T-helper 1 cell (primary cell): ENCODE measurements at regions not wholly inside any gene's neighbourhood (a gene's known extent, or its start where the extent isn't known, plus 50 kb on each side); places are given as distances from the start of the nearest gene placed in this dataset.
A peak's percentile ranks its signal among the peaks of the same experiment; 100 is the strongest.

Source experiments
- DNase-seq, 5 donors: peaks; one replicate each; pipeline ENCODE4 v3.0.0-alpha.2; 2012 to 2020

DNA sequence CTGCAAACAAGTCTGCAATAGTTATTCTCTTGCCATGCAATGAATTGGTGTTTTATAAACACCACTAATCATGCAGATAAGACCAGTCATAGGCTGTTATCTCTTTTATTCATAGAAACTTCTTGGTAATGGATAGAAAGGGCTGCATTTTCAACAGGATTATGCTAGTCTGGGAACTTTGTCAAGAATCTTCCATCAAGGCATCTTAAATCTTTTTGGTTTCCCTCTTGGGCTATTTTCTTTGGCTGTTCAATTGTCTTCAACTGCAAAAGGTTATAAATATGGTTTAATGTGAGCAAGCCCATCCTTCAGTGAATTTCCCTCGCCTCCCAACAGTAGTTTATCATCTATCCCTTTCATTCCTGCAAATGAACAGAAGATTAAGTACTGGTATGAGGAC is 59.0 kb upstream of the MINAR1 start:
- DNase-seq, result no peak

DNA sequence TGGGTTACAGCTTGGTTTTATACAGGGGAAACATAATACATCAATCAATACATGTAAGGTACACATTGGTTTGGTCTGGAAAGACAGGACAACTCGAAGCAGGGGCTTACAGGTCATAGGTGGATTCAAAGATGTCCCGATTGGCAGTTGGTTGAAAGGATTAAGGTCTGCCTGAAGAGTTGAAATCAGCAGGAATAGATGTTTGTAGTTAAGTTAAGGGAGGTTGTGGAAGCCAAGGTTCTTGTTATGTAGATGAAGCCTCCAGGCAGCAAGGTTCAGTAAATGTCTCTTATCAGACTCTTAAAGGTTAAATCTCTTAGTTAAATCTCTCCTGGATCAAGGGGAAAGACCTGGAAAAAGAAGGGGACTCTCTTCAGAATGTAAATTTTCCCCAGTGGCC is 58.4 kb upstream of the MINAR1 start:
- no peak for DNase-seq

DNA sequence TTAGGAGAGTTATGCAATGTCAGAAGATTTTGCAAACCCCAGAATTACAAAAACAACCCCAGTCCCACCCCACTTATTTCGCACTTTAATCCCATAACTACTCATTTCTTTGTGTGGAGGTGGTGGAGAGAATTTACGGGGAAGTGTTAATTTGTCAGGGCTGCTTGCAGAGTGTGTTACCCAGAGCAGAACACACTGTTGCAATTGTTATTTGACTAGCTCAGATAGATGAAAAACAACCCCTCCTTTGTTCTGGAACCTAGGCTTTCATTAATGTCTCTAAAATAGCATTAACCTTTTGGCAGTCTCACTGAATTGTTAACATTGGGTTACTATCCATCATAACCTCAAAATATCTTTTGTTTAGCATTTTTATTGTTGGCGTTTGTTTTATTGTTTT is 55.8 kb upstream of the MINAR1 start:
- no peak for DNase-seq

DNA sequence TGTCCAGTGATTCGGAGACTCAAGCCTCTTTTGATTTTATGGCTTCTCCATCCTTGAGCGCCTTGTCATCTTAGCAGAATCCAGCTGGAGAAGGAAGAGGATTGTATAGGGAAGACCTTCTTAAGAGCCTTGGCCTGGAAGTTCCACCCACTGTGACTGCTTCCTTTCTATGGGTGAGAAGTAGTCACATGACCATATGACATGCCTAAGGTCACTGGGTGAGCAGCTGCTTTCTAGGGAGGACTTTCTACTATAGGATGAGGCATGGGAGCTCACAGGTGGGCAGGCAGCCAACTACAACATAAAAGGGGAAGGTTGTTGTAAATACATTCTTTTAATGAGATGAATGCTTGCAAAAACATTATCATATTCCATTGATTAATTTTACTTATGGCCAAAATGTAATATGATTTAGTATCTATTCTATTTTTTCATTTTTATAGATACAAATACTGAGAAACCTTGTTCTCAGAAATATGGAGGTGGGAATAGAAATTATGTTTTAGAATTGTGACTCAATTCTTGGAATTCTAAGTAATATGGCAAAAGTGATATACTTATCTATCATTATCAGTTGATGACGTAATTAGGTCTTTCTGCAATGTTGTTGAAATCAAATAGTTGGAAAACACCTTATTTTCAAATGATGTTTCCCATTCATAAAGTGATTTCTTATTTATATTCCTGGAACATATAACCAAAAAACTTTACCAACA is 53.6 kb upstream of the MINAR1 start:
- DNase-seq, result no peak

DNA sequence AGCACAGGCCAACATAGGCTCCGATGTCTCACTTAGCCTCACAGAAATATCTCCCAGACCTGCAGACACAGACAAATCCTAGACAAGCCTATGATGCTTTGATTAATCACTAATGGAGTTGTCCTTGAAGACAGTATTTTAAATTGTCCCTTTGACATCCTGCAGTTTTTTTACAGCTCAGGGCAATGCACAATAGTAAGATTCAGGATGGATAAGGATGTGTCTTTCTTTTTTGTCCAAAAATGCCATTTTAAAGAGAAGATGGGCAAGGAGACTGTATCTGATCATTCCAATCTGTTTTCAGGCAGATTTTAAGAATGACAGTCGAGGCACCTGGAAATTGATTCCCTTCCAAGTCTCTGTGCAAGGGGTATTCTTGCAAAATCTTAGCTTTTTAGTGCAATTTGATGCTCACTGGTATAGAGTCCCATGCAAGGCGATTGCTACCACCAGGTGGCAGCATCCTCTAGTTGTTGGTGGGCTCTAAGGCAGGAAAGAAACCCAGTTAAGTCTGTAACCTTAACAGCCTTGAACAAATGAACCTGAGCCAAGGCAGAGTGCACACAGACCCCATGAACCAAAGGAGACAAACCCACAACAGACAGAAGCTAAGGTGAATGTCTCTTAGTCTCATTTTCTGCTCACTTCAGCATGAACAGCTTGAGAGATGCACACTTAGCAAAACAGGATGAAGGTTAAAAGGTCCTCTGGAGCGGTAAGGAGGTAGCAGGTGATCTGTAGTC is 51.2 kb upstream of the MINAR1 start:
- peak; percentile 35 to 70 (median 56) for DNase-seq

DNA sequence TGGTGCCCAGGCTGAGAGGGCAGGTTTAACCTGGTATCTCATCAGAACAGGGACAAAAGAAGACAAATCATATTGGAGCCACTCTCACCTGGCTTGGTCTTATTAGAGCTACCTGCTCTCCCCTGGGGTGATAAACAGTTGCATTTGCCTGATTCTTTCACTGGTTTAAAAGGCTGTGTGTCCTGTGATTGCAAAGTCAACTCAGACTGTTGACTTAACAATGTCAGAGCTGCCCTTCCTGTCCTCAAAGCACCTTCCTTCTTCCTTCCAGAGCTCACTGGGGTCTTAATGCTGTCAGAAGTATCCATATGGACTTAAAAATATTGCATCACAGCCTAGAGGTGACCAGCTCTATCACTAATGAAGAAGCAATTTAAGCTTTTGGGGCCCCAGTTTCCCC is 50.5 kb upstream of the MINAR1 start:
- no peak for DNase-seq
